Upper lobe of right lung (tissue), 1 donor: ENCODE measurements at regions not wholly inside any gene's neighbourhood (a gene's known extent, or its start where the extent isn't known, plus 50 kb on each side); places are given as distances from the start of the nearest gene placed in this dataset.
"Not testable (repeated sequence)": the region's sequence is repeated elsewhere in the genome, so short reads cannot be mapped to it uniquely, and the experiment has no call there.

ENCODE experiments used
- ATAC-seq: fragments of 200-7000 bp; cut with Tn5 transposase; one replicate; pipeline ENCODE4 v1.9.1; 2020; ENCODE audit warnings: mild to moderate bottlenecking, moderate library complexity
- DNase-seq: peaks from one replicate; pipeline ENCODE4 v3.0.0-alpha.2; 2020
- H3K27ac ChIP-seq: fragments of 200-600 bp; one replicate; pipeline ENCODE4 v1.8.0; 2022
- H3K27me3 ChIP-seq: fragments of 200-600 bp; one replicate; pipeline ENCODE4 v1.8.0; 2022; ENCODE audit warnings: mild to moderate bottlenecking
- H3K36me3 ChIP-seq: fragments of 200-600 bp; one replicate; pipeline ENCODE4 v1.8.0; 2022
- H3K4me1 ChIP-seq: fragments of 200-600 bp; one replicate; pipeline ENCODE4 v1.8.0; 2022
- H3K4me3 ChIP-seq: fragments of 200-600 bp; one replicate; pipeline ENCODE4 v1.8.0; 2022; ENCODE audit warnings: mild to moderate bottlenecking
- H3K9me3 ChIP-seq: fragments of 200-600 bp; one replicate; pipeline ENCODE4 v1.8.0; 2022
- intact Hi-C: fragments of 100-400 bp; cut with DNase I; formaldehyde crosslinking; loops from one replicate; pipeline ENCODE4 v1.11.0; 2022
- TF ChIP-seq, protein P1 (sequence below): fragments of 200-600 bp; IDR thresholded peaks from one replicate; pipeline ENCODE4 v1.8.0; 2022; ENCODE audit warnings: antibody characterized with exemption
- donor health status: DM: no; HTN: yes; CAD: no; lungs with severe emphysema.

DNA sequence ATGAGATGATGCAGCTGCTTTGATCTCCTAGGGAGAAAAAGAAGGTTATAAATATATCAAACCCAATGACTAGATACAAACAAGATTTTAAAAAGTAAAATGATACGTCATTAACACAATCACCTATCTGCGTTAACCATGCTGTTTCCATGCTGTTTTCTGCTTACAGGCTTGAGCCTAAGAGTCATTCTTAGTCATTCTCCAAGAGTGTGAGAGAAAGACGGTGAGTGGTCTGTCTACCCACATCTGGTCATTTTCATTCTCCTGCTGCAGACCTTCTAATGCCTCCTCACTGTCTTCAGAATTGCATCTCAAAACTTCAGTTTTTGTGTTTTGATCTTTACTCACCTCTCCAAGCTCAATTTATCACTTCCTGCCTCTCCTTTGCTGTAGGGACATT, 98.0 kb upstream of the ELMO1 start:
- Histone ChIP-seq H3K27me3 (no peaks in the 10 kb centered on the region), H3K4me3 (no peak overlapping the region), H3K9me3 (no peaks in the 10 kb centered on the region), H3K4me1 (peaks cover 4% of the 10 kb centered on the region), H3K27ac (no peak overlapping the region), H3K36me3 (no peaks in the 10 kb centered on the region)
- DNase-seq, result no peak
- TF ChIP-seq, protein P1, sequence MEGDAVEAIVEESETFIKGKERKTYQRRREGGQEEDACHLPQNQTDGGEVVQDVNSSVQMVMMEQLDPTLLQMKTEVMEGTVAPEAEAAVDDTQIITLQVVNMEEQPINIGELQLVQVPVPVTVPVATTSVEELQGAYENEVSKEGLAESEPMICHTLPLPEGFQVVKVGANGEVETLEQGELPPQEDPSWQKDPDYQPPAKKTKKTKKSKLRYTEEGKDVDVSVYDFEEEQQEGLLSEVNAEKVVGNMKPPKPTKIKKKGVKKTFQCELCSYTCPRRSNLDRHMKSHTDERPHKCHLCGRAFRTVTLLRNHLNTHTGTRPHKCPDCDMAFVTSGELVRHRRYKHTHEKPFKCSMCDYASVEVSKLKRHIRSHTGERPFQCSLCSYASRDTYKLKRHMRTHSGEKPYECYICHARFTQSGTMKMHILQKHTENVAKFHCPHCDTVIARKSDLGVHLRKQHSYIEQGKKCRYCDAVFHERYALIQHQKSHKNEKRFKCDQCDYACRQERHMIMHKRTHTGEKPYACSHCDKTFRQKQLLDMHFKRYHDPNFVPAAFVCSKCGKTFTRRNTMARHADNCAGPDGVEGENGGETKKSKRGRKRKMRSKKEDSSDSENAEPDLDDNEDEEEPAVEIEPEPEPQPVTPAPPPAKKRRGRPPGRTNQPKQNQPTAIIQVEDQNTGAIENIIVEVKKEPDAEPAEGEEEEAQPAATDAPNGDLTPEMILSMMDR, result no peak
- no peak for ATAC-seq
- intact Hi-C loops, result no loop called here

DNA sequence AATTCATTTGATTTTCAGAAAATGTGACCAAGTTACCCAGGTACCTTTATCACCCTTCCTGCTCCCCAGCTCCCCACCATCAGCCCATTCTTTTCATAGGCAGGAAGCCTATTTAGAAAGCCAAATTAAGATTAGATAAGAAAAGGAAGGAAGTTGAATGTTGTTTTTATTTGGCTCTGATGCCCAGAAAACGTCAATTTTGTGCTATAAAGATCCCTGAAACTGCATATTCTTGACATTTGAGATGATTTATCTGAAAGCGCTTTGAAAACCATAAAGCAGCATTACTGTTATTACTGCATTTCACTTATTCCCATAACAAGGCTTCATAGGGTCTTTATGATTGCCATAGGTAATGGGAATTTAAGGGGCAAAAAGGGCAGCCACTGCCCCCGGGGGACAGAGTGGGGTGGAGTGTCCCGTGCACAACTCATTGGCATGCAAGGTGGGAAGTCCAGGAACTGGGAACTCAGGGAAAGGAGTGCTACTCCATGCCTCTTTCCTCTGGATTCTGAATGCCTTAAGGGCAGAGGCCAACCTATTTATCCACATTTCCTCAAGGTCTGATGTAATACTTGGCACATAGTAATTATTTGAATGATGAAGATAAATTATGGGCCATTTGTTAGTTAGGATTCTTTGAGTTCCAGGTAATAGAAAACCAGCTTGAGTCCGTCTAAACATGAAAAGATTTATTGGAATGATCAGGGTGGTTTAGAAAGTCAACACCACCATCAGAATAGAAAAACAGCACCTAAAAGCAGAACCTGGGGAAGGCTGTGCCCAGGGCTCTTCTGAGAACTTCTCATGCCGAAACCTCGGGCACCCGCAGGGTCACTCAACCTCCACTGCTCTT, 100.6 kb upstream of the ELMO1 start:
- Histone ChIP-seq H3K27ac (no peak overlapping the region), H3K9me3 (no peaks in the 10 kb centered on the region), H3K27me3 (peaks cover 5% of the 10 kb centered on the region), H3K4me1 (peaks cover 4% of the 10 kb centered on the region), H3K36me3 (no peaks in the 10 kb centered on the region), H3K4me3 (no peak overlapping the region)
- intact Hi-C loops, result no loop called here
- TF ChIP-seq, protein P1, result no peak
- ATAC-seq (no peak), DNase-seq (no peak)

DNA sequence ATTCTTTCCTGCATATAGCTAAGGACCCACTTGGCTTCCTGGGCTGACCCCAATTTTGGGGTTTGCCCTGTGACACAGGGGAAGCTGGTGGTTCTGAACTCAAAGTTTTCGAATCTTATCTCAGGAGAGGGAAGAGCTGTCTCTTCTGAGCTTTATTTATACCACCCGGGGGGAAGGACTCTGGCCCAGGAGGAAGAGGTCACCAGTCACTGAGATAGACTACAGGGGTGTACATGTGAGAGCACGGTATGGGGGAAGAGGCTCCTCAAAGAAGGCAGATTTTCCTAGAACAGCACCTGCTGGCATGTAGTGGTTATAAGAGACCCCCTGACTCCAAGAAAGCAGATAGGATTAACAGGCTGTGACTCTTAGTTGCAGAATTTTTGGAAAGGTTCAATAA, 101.8 kb upstream of the ELMO1 start:
- Histone ChIP-seq H3K27ac (no peak overlapping the region), H3K36me3 (no peaks in the 10 kb centered on the region), H3K4me3 (no peak overlapping the region), H3K4me1 (peaks cover 4% of the 10 kb centered on the region), H3K9me3 (no peaks in the 10 kb centered on the region), H3K27me3 (peaks cover 5% of the 10 kb centered on the region)
- intact Hi-C loops, result no loop called here
- TF ChIP-seq, protein P1, result no peak
- ATAC-seq, result no peak
- DNase-seq, result no peak

DNA sequence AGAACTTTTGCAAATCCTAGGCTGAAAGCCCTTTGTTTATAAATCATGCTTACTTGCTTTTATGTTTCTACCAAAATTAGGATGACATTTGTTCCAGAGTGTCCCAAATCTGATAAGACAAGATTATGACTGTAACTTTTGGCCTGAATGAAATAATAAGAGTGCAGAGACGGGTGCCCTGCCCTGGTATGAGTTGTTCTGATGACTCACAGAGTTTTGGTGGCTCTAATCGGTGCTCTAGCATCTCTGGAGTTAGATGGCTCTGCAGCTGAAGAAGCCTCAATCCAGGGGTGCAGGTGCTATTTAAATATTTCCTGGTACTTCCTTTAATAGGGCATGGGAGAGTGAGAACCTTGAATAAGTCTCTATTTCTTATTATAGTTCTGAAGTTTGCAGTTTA, 102.2 kb upstream of the ELMO1 start:
- H3K9me3 ChIP-seq, result no peaks in the 10 kb centered on the region
- H3K36me3 ChIP-seq, result no peaks in the 10 kb centered on the region
- intact Hi-C loops, result no loop called here
- no peak overlapping the region for H3K4me3 ChIP-seq
- ATAC-seq (no peak), DNase-seq (no peak)
- H3K4me1 ChIP-seq, result peaks cover 4% of the 10 kb centered on the region
- TF ChIP-seq, protein P1, result no peak
- no peak overlapping the region for H3K27ac ChIP-seq
- H3K27me3 ChIP-seq, result peaks cover 5% of the 10 kb centered on the region

DNA sequence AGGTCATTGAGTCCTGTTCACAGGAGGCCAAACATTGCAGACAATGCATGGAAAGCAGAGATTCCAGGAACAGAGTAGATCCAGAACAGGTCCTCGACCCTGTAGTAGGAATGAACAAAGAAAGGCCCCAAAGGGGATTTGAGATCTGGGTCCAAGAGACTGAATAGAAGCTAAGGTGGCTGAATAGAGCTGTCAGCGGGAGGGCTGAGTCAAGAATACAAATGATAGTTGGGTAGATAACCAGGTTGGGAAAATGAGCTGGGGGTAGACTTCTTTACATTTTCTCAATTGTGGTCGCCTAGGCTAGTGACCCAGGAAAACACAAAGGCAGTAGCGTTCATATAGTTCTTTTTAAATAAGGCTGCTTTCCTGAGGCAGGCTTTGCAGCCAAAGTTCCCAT, 103.4 kb upstream of the ELMO1 start:
- Histone ChIP-seq H3K4me3 (no peak overlapping the region), H3K27ac (no peak overlapping the region), H3K4me1 (peaks cover 4% of the 10 kb centered on the region), H3K9me3 (no peaks in the 10 kb centered on the region), H3K36me3 (no peaks in the 10 kb centered on the region), H3K27me3 (peaks cover 5% of the 10 kb centered on the region)
- ATAC-seq, result no peak
- TF ChIP-seq, protein P1, result no peak
- intact Hi-C loops, result no loop called here
- no peak for DNase-seq

DNA sequence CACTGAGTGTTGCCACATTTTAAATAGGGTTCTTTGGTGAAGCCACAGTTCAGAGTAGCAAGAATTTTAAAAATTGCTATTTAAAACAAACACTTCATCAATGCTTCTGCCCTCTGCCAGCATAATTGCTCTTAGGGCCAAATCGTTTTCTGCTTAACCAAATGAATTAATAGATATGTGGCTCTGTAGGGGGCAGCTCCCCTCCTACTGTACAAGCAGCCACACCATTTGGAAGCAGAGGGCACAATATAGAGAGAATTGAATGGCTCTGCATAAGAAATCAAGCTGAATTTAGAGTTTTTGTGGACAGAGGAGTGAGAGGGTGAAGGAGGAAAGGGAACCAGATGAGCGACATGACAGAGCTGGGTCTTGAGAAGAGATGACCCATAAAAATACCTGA, 103.8 kb upstream of the ELMO1 start:
- H3K4me3 ChIP-seq, H3K27me3 ChIP-seq, DNase-seq, H3K4me1 ChIP-seq, H3K27ac ChIP-seq, intact Hi-C loops, ATAC-seq, H3K36me3 ChIP-seq, H3K9me3 ChIP-seq: not testable (repeated sequence)
